ENCODE measurements at regions not wholly inside any gene's neighbourhood (a gene's known extent, or its start where the extent isn't known, plus 50 kb on each side); places are given as distances from the start of the nearest gene placed in this dataset.

DNA sequence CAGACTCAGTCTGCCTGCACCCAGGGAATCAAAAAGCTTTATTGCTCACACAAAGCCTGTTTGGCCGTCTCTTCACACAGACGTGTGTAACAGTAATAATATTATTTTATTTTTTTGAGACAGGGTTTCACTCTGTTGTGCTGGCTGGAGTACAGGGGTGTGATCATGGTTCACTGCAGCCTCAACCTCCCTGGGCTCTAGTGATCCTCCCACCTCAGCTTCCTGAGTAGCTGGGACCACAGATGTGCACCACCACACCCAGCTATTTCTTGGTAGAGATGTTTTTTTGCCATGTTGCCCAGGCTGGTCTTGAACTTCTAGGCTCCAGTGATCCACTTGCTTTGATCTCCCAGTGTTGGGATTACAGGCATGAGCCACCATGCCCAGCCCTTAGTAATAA is 88.4 kb upstream of the DCD start:
- H2BK20ac ChIP-seq (ENCODE audit: low read depth, low read length): no peak overlapping the region
- in situ Hi-C loops (cut with MboI; ENCODE audit: low sequenced_read_pairs) (no loop called here), dilution Hi-C loops (cut with HindIII; ENCODE audit: low sequenced_read_pairs, unreplicated experiment) (no loop called here), intact Hi-C loops (cut with micrococcal nuclease) (no loop called here)
- ATAC-seq (ENCODE audit: low read depth): no peak
- H3K14ac ChIP-seq (replicated peaks; ENCODE audit: low read depth, low read length): no peak overlapping the region
- no peak overlapping the region for H4K8ac ChIP-seq (ENCODE audit: low read depth in 2 of 2, low read length in 2 of 2)
- POLR2A ChIA-PET (ENCODE audit: unreplicated experiment): no interaction called here
- no peaks in the 10 kb centered on the region for H3K79me1 ChIP-seq (ENCODE audit: low read depth in 1 of 2, low read length in 2 of 2)
- DNase-seq: no peak
- no peak for TF ChIP-seq RAD21 (IDR thresholded peaks at IDR 0.05; ENCODE audit: low read length)
- TF ChIP-seq, protein P1, sequence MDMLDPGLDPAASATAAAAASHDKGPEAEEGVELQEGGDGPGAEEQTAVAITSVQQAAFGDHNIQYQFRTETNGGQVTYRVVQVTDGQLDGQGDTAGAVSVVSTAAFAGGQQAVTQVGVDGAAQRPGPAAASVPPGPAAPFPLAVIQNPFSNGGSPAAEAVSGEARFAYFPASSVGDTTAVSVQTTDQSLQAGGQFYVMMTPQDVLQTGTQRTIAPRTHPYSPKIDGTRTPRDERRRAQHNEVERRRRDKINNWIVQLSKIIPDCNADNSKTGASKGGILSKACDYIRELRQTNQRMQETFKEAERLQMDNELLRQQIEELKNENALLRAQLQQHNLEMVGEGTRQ (IDR thresholded peaks at IDR 0.05; ENCODE audit: low read depth, low read length): no peak
- TF ChIP-seq MXI1 (IDR thresholded peaks at IDR 0.05; ENCODE audit: borderline replicate concordance, low read depth, low read length): no peak
- TF ChIP-seq CTCF (conservative IDR thresholded peaks at IDR 0.05; ENCODE audit: low read depth, low read length): no peak
- no peak for TF ChIP-seq POLR2A (IDR thresholded peaks at IDR 0.05; ENCODE audit: low read depth, low read length)
- TF ChIP-seq FOS (IDR thresholded peaks at IDR 0.05; ENCODE audit: low read depth, low read length): no peak
- TF ChIP-seq MAZ (IDR thresholded peaks at IDR 0.05; ENCODE audit: borderline replicate concordance, low read depth, low read length): no peak
- TF ChIP-seq SMC3 (IDR thresholded peaks at IDR 0.05; ENCODE audit: low read depth, low read length): no peak
- no peak for TF ChIP-seq ELK1 (IDR thresholded peaks at IDR 0.05; ENCODE audit: borderline replicate concordance, low read depth, low read length)
- no peak for TF ChIP-seq RFX5 (IDR thresholded peaks at IDR 0.05; ENCODE audit: low read depth, low read length)
- TF ChIP-seq RCOR1 (IDR thresholded peaks at IDR 0.05; ENCODE audit: insufficient replicate concordance, low read length): no peak
- no peak for TF ChIP-seq MAFK (IDR thresholded peaks at IDR 0.05; ENCODE audit: low read depth, low read length)
- TF ChIP-seq BHLHE40 (IDR thresholded peaks at IDR 0.05; ENCODE audit: low read depth, low read length): no peak
- no peak for TF ChIP-seq CEBPB (IDR thresholded peaks at IDR 0.05; ENCODE audit: low read depth, low read length)
- TF ChIP-seq NFE2L2 (IDR thresholded peaks at IDR 0.05; ENCODE audit: low read depth, low read length): no peak
- no peak for TF ChIP-seq CHD1 (IDR thresholded peaks at IDR 0.05; ENCODE audit: low read depth, low read length)
- no peak overlapping the region for H3K4ac ChIP-seq (ENCODE audit: low read depth, low read length)
- H3K56ac ChIP-seq (ENCODE audit: extremely low read depth, insufficient read depth, low read length): no peak overlapping the region
- no peaks in the 10 kb centered on the region for H3K9me1 ChIP-seq (ENCODE audit: insufficient read depth, low read length)
- no peaks in the 10 kb centered on the region for H4K20me1 ChIP-seq (ENCODE audit: insufficient read depth, low read length)
- CTCF ChIA-PET: interaction anchor here (0.6 to 1.2 kb wide), 2 partner anchors 14 to 34 kb away, joined by 3 to 6 read pairs; no protein-coding TSS in a partner anchor
- H4K5ac ChIP-seq (ENCODE audit: low read depth, low read length): no peak overlapping the region
- no peak overlapping the region for H2BK15ac ChIP-seq (ENCODE audit: low read depth, low read length)
- H3K23ac ChIP-seq (ENCODE audit: low read depth, low read length): no peak overlapping the region
- H3K4me2 ChIP-seq (ENCODE audit: low read depth, low read length): no peak overlapping the region
- no peaks in the 10 kb centered on the region for H3K27me3 ChIP-seq (ENCODE audit: control insufficient read depth, insufficient read depth, low read length)
- no peaks in the 10 kb centered on the region for H3K9me3 ChIP-seq (ENCODE audit: control insufficient read depth, insufficient read depth, low read length)
- no peak overlapping the region for H2BK5ac ChIP-seq (ENCODE audit: low read depth, low read length, poor library complexity, severe bottlenecking)
- H3K9ac ChIP-seq (ENCODE audit: low read depth, low read length): no peak overlapping the region
- no peak overlapping the region for H4K91ac ChIP-seq (ENCODE audit: insufficient read depth, low read depth, low read length)
- no peak overlapping the region for H2AK5ac ChIP-seq (ENCODE audit: low read depth, low read length)
- no CpG with 5 or more reads among the region's 2 CpGs for WGBS, 2 experiments (ENCODE audit: extremely low coverage in 2 of 2, insufficient read length in 1 of 2)
- H3K4me1 ChIP-seq (ENCODE audit: control insufficient read depth, insufficient read depth, low read length): no peaks in the 10 kb centered on the region
- H2BK120ac ChIP-seq (ENCODE audit: low read depth, low read length): no peak overlapping the region
- no peak overlapping the region for H3K27ac ChIP-seq (ENCODE audit: insufficient read depth, low read length)
- no peak overlapping the region for H2AK9ac ChIP-seq (replicated peaks; ENCODE audit: low read depth, low read length, poor library complexity)
- no peak overlapping the region for H2AFZ ChIP-seq (replicated peaks; ENCODE audit: low read length, poor library complexity)
- H3K36me3 ChIP-seq (ENCODE audit: control insufficient read depth, insufficient read depth, low read length): no peaks in the 10 kb centered on the region
- H3K4me3 ChIP-seq (ENCODE audit: insufficient read depth, low read depth, low read length): no peak overlapping the region
- no peak overlapping the region for H3K18ac ChIP-seq (ENCODE audit: low read depth, low read length)
- no TSS peak for BruUV-seq (replicated peaks)

Data from IMR-90 (cell line).